Nephron progenitor cell (in vitro differentiated cells): ENCODE measurements at regions not wholly inside any gene's neighbourhood (a gene's known extent, or its start where the extent isn't known, plus 50 kb on each side); places are given as distances from the start of the nearest gene placed in this dataset.

Source experiments
- DNase-seq: peaks from one replicate; pipeline ENCODE4 v3.0.0; 2021
- H3K27ac Mint-ChIP-seq: 2 replicates; pipeline ENCODE4 v1.8.0; 2021; ENCODE audit warnings: mild to moderate bottlenecking, moderate library complexity, mixed read lengths
- H3K27me3 Mint-ChIP-seq: 2 replicates; pipeline ENCODE4 v1.8.0; 2021; ENCODE audit warnings: mild to moderate bottlenecking, low read depth, mixed read lengths; ENCODE audit not compliant: poor library complexity
- H3K36me3 Mint-ChIP-seq: 2 replicates; pipeline ENCODE4 v1.8.0; 2021; ENCODE audit warnings: low read depth, mixed read lengths
- H3K4me1 Mint-ChIP-seq: 2 replicates; pipeline ENCODE4 v1.8.0; 2021; ENCODE audit warnings: mixed read lengths
- H3K4me3 Mint-ChIP-seq: 2 replicates; pipeline ENCODE4 v1.8.0; 2021; ENCODE audit warnings: mild to moderate bottlenecking, moderate library complexity, mixed read lengths
- H3K9me3 Mint-ChIP-seq: 2 replicates; pipeline ENCODE4 v1.8.0; 2021; ENCODE audit warnings: mild to moderate bottlenecking, moderate library complexity, mixed read lengths
- CTCF ChIP-seq: fragments of 200-600 bp; sonication (generic); IDR thresholded peaks from 2 replicates; pipeline ENCODE4 v1.5.0; 2021; ENCODE audit warnings: antibody characterized with exemption

GRCh38 chr10:29106287-29106686 lies 182.6 kb upstream of the LYZL1 start:
- no peak overlapping the region for H3K4me3 Mint-ChIP-seq
- TF ChIP-seq CTCF, result no peak
- H3K4me1 Mint-ChIP-seq, result peaks cover 75% of the 10 kb centered on the region
- peaks cover 11% of the 10 kb centered on the region for H3K9me3 Mint-ChIP-seq
- peaks cover 4% of the 10 kb centered on the region for H3K27me3 Mint-ChIP-seq
- DNase-seq, result no peak
- H3K36me3 Mint-ChIP-seq, result peaks cover 4% of the 10 kb centered on the region
- H3K27ac Mint-ChIP-seq, result no peak overlapping the region

GRCh38 chr10:29107866-29108498 lies 180.9 kb upstream of the LYZL1 start:
- no peak overlapping the region for H3K27ac Mint-ChIP-seq
- no peak overlapping the region for H3K4me3 Mint-ChIP-seq

GRCh38 chr10:29109707-29110571 lies 178.9 kb upstream of the LYZL1 start:
- Mint-ChIP-seq H3K9me3 (peaks cover 6% of the 10 kb centered on the region), H3K27ac (peak overlapping the region; percentile 61), H3K36me3 (no peaks in the 10 kb centered on the region), H3K27me3 (peaks cover 4% of the 10 kb centered on the region), H3K4me1 (peaks cover 74% of the 10 kb centered on the region), H3K4me3 (peak overlapping the region; percentile 41)
- no peak for DNase-seq
- no peak for TF ChIP-seq CTCF

More at GRCh38 chr10:29107866-29108498, 180.9 kb upstream of the LYZL1 start:
- H3K27me3 Mint-ChIP-seq, result peaks cover 4% of the 10 kb centered on the region
- no peaks in the 10 kb centered on the region for H3K36me3 Mint-ChIP-seq
- peaks cover 5% of the 10 kb centered on the region for H3K9me3 Mint-ChIP-seq
- H3K4me1 Mint-ChIP-seq, result peaks cover 68% of the 10 kb centered on the region
- TF ChIP-seq CTCF, result no peak
- no peak for DNase-seq

- peak overlapping the region; percentile 33 for H3K27ac Mint-ChIP-seq
- H3K36me3 Mint-ChIP-seq, result peaks cover 6% of the 10 kb centered on the region
- peaks cover 53% of the 10 kb centered on the region for H3K4me1 Mint-ChIP-seq
- no peak for TF ChIP-seq CTCF
- peaks cover 35% of the 10 kb centered on the region for H3K9me3 Mint-ChIP-seq
- H3K27me3 Mint-ChIP-seq, result peaks cover 4% of the 10 kb centered on the region
- no peak overlapping the region for H3K4me3 Mint-ChIP-seq
- DNase-seq, result no peak
These were observed 175.8 kb upstream of the LYZL1 start for GRCh38 chr10:29112827-29113615.

GRCh38 chr10:29113616-29113945 lies 175.3 kb upstream of the LYZL1 start:
- H3K27me3 Mint-ChIP-seq, result peaks cover 4% of the 10 kb centered on the region
- H3K36me3 Mint-ChIP-seq, result peaks cover 10% of the 10 kb centered on the region
- peaks cover 49% of the 10 kb centered on the region for H3K4me1 Mint-ChIP-seq
- no peak for DNase-seq
- peak overlapping the region; percentile 24 for H3K27ac Mint-ChIP-seq
- H3K4me3 Mint-ChIP-seq, result no peak overlapping the region
- TF ChIP-seq CTCF, result no peak
- peaks cover 40% of the 10 kb centered on the region for H3K9me3 Mint-ChIP-seq
